Spleen (tissue), 11 donors: ENCODE measurements at regions not wholly inside any gene's neighbourhood (a gene's known extent, or its start where the extent isn't known, plus 50 kb on each side); places are given as distances from the start of the nearest gene placed in this dataset.

Experiments
- DNase-seq: peaks from one replicate; pipeline ENCODE4 v3.0.0-alpha.2; 2020
- H3K27ac ChIP-seq, 8 donors: fragments of 200-600 bp; sonication (generic) in 7 of 8; 1 replicate in 4 of 8; 2 replicates in 4 of 8; pipeline versions ENCODE4 v1.5.0 to v1.8.0; 2016 to 2021; ENCODE audit warnings: inconsistent platforms in 4 of 8, mild to moderate bottlenecking in 4 of 8, moderate library complexity in 1 of 8
- H3K27me3 ChIP-seq, 7 donors: fragments of 200-600 bp; sonication (generic) in 6 of 7; replicated peaks in 1 of 7; 1 replicate in 4 of 7; 2 replicates in 3 of 7; pipeline versions ENCODE4 v1.5.0 to v1.8.0; 2016 to 2021; ENCODE audit warnings: inconsistent platforms in 3 of 7, mild to moderate bottlenecking in 1 of 7
- H3K36me3 ChIP-seq, 6 donors: fragments of 200-600 bp; sonication (generic) in 5 of 6; 1 replicate in 4 of 6; 2 replicates in 2 of 6; pipeline versions ENCODE4 v1.5.0 to v1.8.0; 2016 to 2021; ENCODE audit warnings: inconsistent platforms in 2 of 6
- H3K4me1 ChIP-seq, 6 donors: fragments of 200-600 bp; sonication (generic) in 5 of 6; 1 replicate in 3 of 6; 2 replicates in 3 of 6; pipeline versions ENCODE4 v1.5.0 to v1.8.0; 2016 to 2021; ENCODE audit warnings: inconsistent platforms in 3 of 6
- H3K4me3 ChIP-seq, 8 donors: fragments of 200-600 bp; sonication (generic) in 7 of 8; 1 replicate in 4 of 8; 2 replicates in 4 of 8; pipeline versions ENCODE4 v1.5.0 to v1.8.0; 2016 to 2021; ENCODE audit warnings: inconsistent platforms in 4 of 8, mild to moderate bottlenecking in 4 of 8, moderate library complexity in 2 of 8
- H3K9me3 ChIP-seq, 8 donors: fragments of 200-600 bp; sonication (generic) in 7 of 8; 1 replicate in 4 of 8; 2 replicates in 4 of 8; pipeline versions ENCODE4 v1.5.0 to v1.8.0; 2016 to 2021; ENCODE audit warnings: inconsistent platforms in 4 of 8
- CTCF ChIP-seq, 11 experiments: fragments of 200-600 bp in 7 of 11; fragments of 450-650 bp in 4 of 11; sonication (generic) in 4 of 11; IDR thresholded peaks in 8 of 11; conservative IDR thresholded peaks in 3 of 11; 1 replicate in 7 of 11; 2 replicates in 4 of 11; pipeline versions ENCODE4 v1.4.0 to v1.8.0; 2016 to 2021; ENCODE audit warnings: antibody characterized with exemption in 11 of 11, inconsistent platforms in 4 of 11, mild to moderate bottlenecking in 1 of 11
- POLR2A ChIP-seq, 3 donors: fragments of 450-650 bp; IDR thresholded peaks; one replicate each; pipeline ENCODE4 v1.5.1; 2017; ENCODE audit warnings: antibody characterized with exemption in 3 of 3, mild to moderate bottlenecking in 1 of 3
- POLR2AphosphoS5 ChIP-seq, 3 donors: sonication (generic); formaldehyde crosslinking; IDR thresholded peaks; one replicate each; pipeline ENCODE4 v1.5.1; 2017; ENCODE audit warnings: antibody characterized with exemption in 3 of 3
- WGBS, 5 donors: extraction: QIAGEN DNeasy Blood & Tissue Kit in 3 of 5; methylation state at CpG; one replicate each; pipeline versions ENCODE4 v1.1.5 to v1.1.7; 2013 to 2018; 5-methylcytosine and 5-hydroxymethylcytosine counted together
- intact Hi-C: fragments of 100-400 bp; cut with DNase I; formaldehyde crosslinking; loops from one replicate; pipeline ENCODE4 v1.15.0; 2023; ENCODE audit warnings: low total_unique reads
- donor health status: healthy with polysubstance abuse.
- donor health status: DM: no; HTN: no; CAD: no; lungs with moderate emphysema.
- donor health status: DM: no; HTN: no; CAD: no.
- donor health status: Bipolar disorder and iron deficiency.
- donor health status: healthy.
- donor health status: DM: no; HTN: no; CAD: no.
- donor health status: DM: yes; HTN: yes; CAD: no.

GRCh38 chr5:124856726-124857125 is 110.3 kb upstream of the ZNF608 start:
- intact Hi-C loops, result no loop called here
- Histone ChIP-seq H3K36me3 (no peaks in the 10 kb centered on the region), H3K9me3 (no peaks in the 10 kb centered on the region), H3K4me1 (peaks cover 0 to 17% (median 11%) of the 10 kb centered on the region in 6 donors), H3K27ac (no peak overlapping the region), H3K27me3 (no peaks in the 10 kb centered on the region), H3K4me3 (no peak overlapping the region)
- 80 to 99% (median 94%) methylated on average over 3 of the region's 3 CpGs for WGBS, 5 donors
- TF ChIP-seq CTCF (IDR thresholded peaks at IDR 0.05 in 8 of 11, conservative IDR thresholded peaks at IDR 0.05 in 3 of 11) (no peak), POLR2A (IDR thresholded peaks at IDR 0.05) (no peak), POLR2AphosphoS5 (IDR thresholded peaks at IDR 0.05) (no peak)
- no peak for DNase-seq

GRCh38 chr5:124858612-124859011 is 112.2 kb upstream of the ZNF608 start:
- WGBS, 5 donors, result 64 to 81% (median 75%) methylated on average over 2 of the region's 2 CpGs
- H3K36me3 ChIP-seq, result no peaks in the 10 kb centered on the region
- no peak for TF ChIP-seq CTCF (IDR thresholded peaks at IDR 0.05 in 8 of 11, conservative IDR thresholded peaks at IDR 0.05 in 3 of 11)
- TF ChIP-seq POLR2A (IDR thresholded peaks at IDR 0.05), result no peak
- TF ChIP-seq POLR2AphosphoS5 (IDR thresholded peaks at IDR 0.05), result no peak
- peaks cover 0 to 1% (median 0%) of the 10 kb centered on the region in 8 donors for H3K9me3 ChIP-seq
- intact Hi-C loops, result no loop called here
- no peaks in the 10 kb centered on the region for H3K27me3 ChIP-seq
- peaks cover 0 to 17% (median 11%) of the 10 kb centered on the region in 6 donors for H3K4me1 ChIP-seq
- peak overlapping the region in 6 of 8 donors; percentile 7 to 73 (median 40) for H3K27ac ChIP-seq
- H3K4me3 ChIP-seq, result no peak overlapping the region
- no peak for DNase-seq

- no peaks in the 10 kb centered on the region for H3K36me3 ChIP-seq
- no peaks in the 10 kb centered on the region for H3K27me3 ChIP-seq
- H3K4me1 ChIP-seq, result peaks cover 0 to 17% (median 11%) of the 10 kb centered on the region in 6 donors
- DNase-seq, result no peak
- TF ChIP-seq POLR2A (IDR thresholded peaks at IDR 0.05) (no peak), POLR2AphosphoS5 (IDR thresholded peaks at IDR 0.05) (peak in 1 of 3 donors; percentile 42)
- peaks cover 0 to 5% (median 0%) of the 10 kb centered on the region in 8 donors for H3K9me3 ChIP-seq
- WGBS, 5 donors, result 54 to 73% (median 60%) methylated on average over 4 of the region's 4 CpGs
- intact Hi-C loops, result no loop called here
- H3K4me3 ChIP-seq, result no peak overlapping the region
- H3K27ac ChIP-seq, result peak overlapping the region in 5 of 8 donors; percentile 7 to 73 (median 61)
Measured at GRCh38 chr5:124859027-124859426, 112.6 kb upstream of the ZNF608 start.

- Histone ChIP-seq H3K9me3 (peaks cover 0 to 6% (median 0%) of the 10 kb centered on the region in 8 donors), H3K4me3 (no peak overlapping the region), H3K27me3 (no peaks in the 10 kb centered on the region), H3K36me3 (no peaks in the 10 kb centered on the region), H3K4me1 (peaks cover 0 to 17% (median 11%) of the 10 kb centered on the region in 6 donors), H3K27ac (peak overlapping the region in 4 of 8 donors; percentile 7 to 73 (median 64))
- intact Hi-C loops, result no loop called here
- WGBS, 5 donors, result 73 to 89% (median 75%) methylated on average over 3 of the region's 3 CpGs
- TF ChIP-seq POLR2AphosphoS5 (IDR thresholded peaks at IDR 0.05) (no peak), CTCF (IDR thresholded peaks at IDR 0.05 in 8 of 11, conservative IDR thresholded peaks at IDR 0.05 in 3 of 11) (no peak), POLR2A (IDR thresholded peaks at IDR 0.05) (no peak)
- no peak for DNase-seq
Measured at GRCh38 chr5:124859556-124860290, 113.3 kb upstream of the ZNF608 start.
